Upper lobe of right lung (tissue), 1 donor: ENCODE measurements at regions not wholly inside any gene's neighbourhood (a gene's known extent, or its start where the extent isn't known, plus 50 kb on each side); places are given as distances from the start of the nearest gene placed in this dataset.

Experiments
- ATAC-seq: fragments of 200-7000 bp; cut with Tn5 transposase; one replicate; pipeline ENCODE4 v1.9.1; 2020; ENCODE audit warnings: mild to moderate bottlenecking, moderate library complexity
- DNase-seq: peaks from one replicate; pipeline ENCODE4 v3.0.0-alpha.2; 2020
- H3K27ac ChIP-seq: fragments of 200-600 bp; one replicate; pipeline ENCODE4 v1.8.0; 2022
- H3K27me3 ChIP-seq: fragments of 200-600 bp; one replicate; pipeline ENCODE4 v1.8.0; 2022; ENCODE audit warnings: mild to moderate bottlenecking
- H3K36me3 ChIP-seq: fragments of 200-600 bp; one replicate; pipeline ENCODE4 v1.8.0; 2022
- H3K4me1 ChIP-seq: fragments of 200-600 bp; one replicate; pipeline ENCODE4 v1.8.0; 2022
- H3K4me3 ChIP-seq: fragments of 200-600 bp; one replicate; pipeline ENCODE4 v1.8.0; 2022; ENCODE audit warnings: mild to moderate bottlenecking
- H3K9me3 ChIP-seq: fragments of 200-600 bp; one replicate; pipeline ENCODE4 v1.8.0; 2022
- CTCF ChIP-seq: fragments of 200-600 bp; IDR thresholded peaks from one replicate; pipeline ENCODE4 v1.8.0; 2022; ENCODE audit warnings: antibody characterized with exemption
- intact Hi-C: fragments of 100-400 bp; cut with DNase I; formaldehyde crosslinking; loops from one replicate; pipeline ENCODE4 v1.11.0; 2022
- donor health status: DM: no; HTN: yes; CAD: no; lungs with severe emphysema.

GRCh38 chr14:94689218-94689984 lies 77.2 kb downstream of the SERPINA3 start:
- H3K4me3 ChIP-seq = peak overlapping the region; percentile 10
- H3K36me3 ChIP-seq = no peaks in the 10 kb centered on the region
- no peaks in the 10 kb centered on the region for H3K4me1 ChIP-seq
- DNase-seq = peak; percentile 76
- peak; percentile 93 for TF ChIP-seq CTCF
- ATAC-seq = peak; percentile 90
- no peaks in the 10 kb centered on the region for H3K27me3 ChIP-seq
- no peaks in the 10 kb centered on the region for H3K9me3 ChIP-seq
- H3K27ac ChIP-seq = no peak overlapping the region
- intact Hi-C loops = no loop called here

- Histone ChIP-seq H3K36me3 (no peaks in the 10 kb centered on the region), H3K4me1 (no peaks in the 10 kb centered on the region), H3K27me3 (no peaks in the 10 kb centered on the region), H3K9me3 (no peaks in the 10 kb centered on the region), H3K27ac (no peak overlapping the region), H3K4me3 (no peak overlapping the region)
- intact Hi-C loops = no loop called here
- TF ChIP-seq CTCF = no peak
- DNase-seq = peak; percentile 49
- ATAC-seq = peak; percentile 6
Observed at GRCh38 chr14:94686511-94687160, 74.4 kb downstream of the SERPINA3 start.

GRCh38 chr14:94685681-94686485 lies 73.7 kb downstream of the SERPINA3 start:
- intact Hi-C loops = no loop called here
- DNase-seq = peak; percentile 44

GRCh38 chr14:94685166-94685581 lies 73.0 kb downstream of the SERPINA3 start:
- Histone ChIP-seq H3K36me3 (no peaks in the 10 kb centered on the region), H3K27me3 (no peaks in the 10 kb centered on the region), H3K4me1 (no peaks in the 10 kb centered on the region), H3K27ac (no peak overlapping the region), H3K9me3 (no peaks in the 10 kb centered on the region), H3K4me3 (no peak overlapping the region)
- intact Hi-C loops = no loop called here
- no peak for TF ChIP-seq CTCF
- ATAC-seq (no peak), DNase-seq (peak; percentile 52)

More at GRCh38 chr14:94685681-94686485, 73.7 kb downstream of the SERPINA3 start:
- Histone ChIP-seq H3K4me3 (no peak overlapping the region), H3K27me3 (no peaks in the 10 kb centered on the region), H3K4me1 (no peaks in the 10 kb centered on the region), H3K27ac (no peak overlapping the region), H3K9me3 (no peaks in the 10 kb centered on the region), H3K36me3 (no peaks in the 10 kb centered on the region)
- no peak for TF ChIP-seq CTCF
- ATAC-seq = no peak

GRCh38 chr14:94682736-94683135 lies 70.5 kb downstream of the SERPINA3 start:
- no peaks in the 10 kb centered on the region for H3K4me1 ChIP-seq
- no peak overlapping the region for H3K4me3 ChIP-seq
- no peaks in the 10 kb centered on the region for H3K36me3 ChIP-seq
- no peak for TF ChIP-seq CTCF
- H3K9me3 ChIP-seq = no peaks in the 10 kb centered on the region
- DNase-seq (peak; percentile 4), ATAC-seq (no peak)
- peaks cover 8% of the 10 kb centered on the region for H3K27me3 ChIP-seq
- H3K27ac ChIP-seq = no peak overlapping the region
- intact Hi-C loops = no loop called here
